Neuronal stem cell (in vitro differentiated cells): ENCODE measurements at regions not wholly inside any gene's neighbourhood (a gene's known extent, or its start where the extent isn't known, plus 50 kb on each side); places are given as distances from the start of the nearest gene placed in this dataset.

Experiments used
- DNase-seq: peaks from one replicate; pipeline ENCODE4 v3.0.0-alpha.2; 2013; ENCODE audit warnings: low spot score
- H2AFZ ChIP-seq: one replicate; pipeline ENCODE4 v1.6.1; 2013; ENCODE audit warnings: mild to moderate bottlenecking, low read length, inconsistent platforms
- H2AK5ac ChIP-seq: 2 replicates; pipeline ENCODE4 v1.6.1; 2013; ENCODE audit warnings: low read depth, mild to moderate bottlenecking, inconsistent platforms, low read length, moderate library complexity, mixed read lengths
- H2BK120ac ChIP-seq: 2 replicates; pipeline ENCODE4 v1.6.1; 2013; ENCODE audit warnings: low read depth, mild to moderate bottlenecking, inconsistent platforms, low read length, moderate library complexity, mixed read lengths
- H2BK12ac ChIP-seq: one replicate; pipeline ENCODE4 v1.6.1; 2013; ENCODE audit warnings: low read length, inconsistent platforms
- H2BK15ac ChIP-seq: 2 replicates; pipeline ENCODE4 v1.6.1; 2013; ENCODE audit warnings: mild to moderate bottlenecking, low read length, inconsistent platforms, mixed read lengths
- H2BK5ac ChIP-seq: one replicate; pipeline ENCODE4 v1.6.1; 2013; ENCODE audit warnings: inconsistent platforms, mild to moderate bottlenecking, low read length, moderate library complexity
- H3K14ac ChIP-seq: one replicate; pipeline ENCODE4 v1.6.1; 2013; ENCODE audit warnings: low read length, inconsistent platforms
- H3K18ac ChIP-seq: 2 replicates; pipeline ENCODE4 v1.6.1; 2013; ENCODE audit warnings: low read length, inconsistent platforms
- H3K23ac ChIP-seq: 2 replicates; pipeline ENCODE4 v1.6.1; 2013; ENCODE audit warnings: low read depth, mild to moderate bottlenecking, mixed read lengths, low read length, inconsistent platforms; ENCODE audit not compliant: poor library complexity
- H3K27ac ChIP-seq: replicated peaks from 3 replicates; pipeline ENCODE4 v1.5.1; 2013; ENCODE audit warnings: low read length, inconsistent platforms
- H3K27me3 ChIP-seq, 3 experiments: 2 replicates each; pipeline ENCODE4 v1.6.1; 2013; ENCODE audit warnings: low read length in 3 of 3, mild to moderate bottlenecking in 2 of 3, inconsistent platforms in 1 of 3, low read depth in 1 of 3, mixed read lengths in 1 of 3, moderate library complexity in 1 of 3; ENCODE audit not compliant: control insufficient read depth in 3 of 3, insufficient read depth in 3 of 3
- H3K36me3 ChIP-seq, 2 donors: replicated peaks in 1 of 2; 2 replicates each; pipeline ENCODE4 v1.6.1; 2013; ENCODE audit warnings: low read length in 2 of 2; ENCODE audit not compliant: control insufficient read depth in 2 of 2, insufficient read depth in 2 of 2
- H3K4ac ChIP-seq: 2 replicates; pipeline ENCODE4 v1.6.1; 2013; ENCODE audit warnings: inconsistent platforms, mild to moderate bottlenecking, low read length, moderate library complexity
- H3K4me1 ChIP-seq, 2 donors: 1 replicate in 1 of 2; 2 replicates in 1 of 2; pipeline ENCODE4 v1.6.1; 2013; ENCODE audit warnings: low read length in 2 of 2, low read depth in 1 of 2; ENCODE audit not compliant: control insufficient read depth in 2 of 2, insufficient read depth in 1 of 2
- H3K4me2 ChIP-seq: one replicate; pipeline ENCODE4 v1.6.1; 2013; ENCODE audit warnings: mild to moderate bottlenecking, low read length, inconsistent platforms; ENCODE audit not compliant: insufficient read depth, poor library complexity, severe bottlenecking
- H3K4me3 ChIP-seq, 2 donors: 2 replicates each; pipeline ENCODE4 v1.5.1; 2013; ENCODE audit warnings: low read length in 2 of 2, mild to moderate bottlenecking in 2 of 2, inconsistent platforms in 1 of 2, moderate library complexity in 1 of 2
- H3K79me1 ChIP-seq: one replicate; pipeline ENCODE4 v1.6.1; 2013; ENCODE audit warnings: low read depth, mild to moderate bottlenecking, inconsistent platforms, low read length, moderate library complexity
- H3K9ac ChIP-seq: one replicate; pipeline ENCODE4 v1.6.1; 2013; ENCODE audit warnings: mild to moderate bottlenecking, low read depth, low read length, inconsistent platforms; ENCODE audit not compliant: poor library complexity
- H3K9me3 ChIP-seq, 2 donors: replicated peaks in 1 of 2; 2 replicates each; pipeline versions ENCODE3 to v1.6.1; 2013; ENCODE audit warnings: low read length in 2 of 2, mild to moderate bottlenecking in 2 of 2, inconsistent platforms in 1 of 2, low read depth in 1 of 2, mixed read lengths in 1 of 2, moderate library complexity in 1 of 2; ENCODE audit not compliant: control insufficient read depth in 2 of 2, insufficient read depth in 1 of 2
- H4K8ac ChIP-seq: one replicate; pipeline ENCODE4 v1.6.1; 2013; ENCODE audit warnings: low read depth, mild to moderate bottlenecking, inconsistent platforms, low read length, moderate library complexity
- H4K91ac ChIP-seq: one replicate; pipeline ENCODE4 v1.6.1; 2013; ENCODE audit warnings: low read length, low read depth, mild to moderate bottlenecking, inconsistent platforms; ENCODE audit not compliant: poor library complexity
- WGBS, 2 donors: extraction: QIAGEN DNeasy Blood & Tissue Kit; methylation state at CpG; one replicate each; pipeline ENCODE4 v1.1.7; 2013; ENCODE audit warnings: missing lambda C conversion rate in 2 of 2, mixed read lengths in 1 of 2; ENCODE audit not compliant: insufficient read length in 2 of 2, insufficient replicate concordance in 1 of 2; ENCODE audit errors: extremely low coverage in 2 of 2; 5-methylcytosine and 5-hydroxymethylcytosine counted together

GRCh38 chr11:29012507-29012906 lies 904.3 kb downstream of the METTL15 start:
- no CpG with 5 or more reads among the region's 2 CpGs for WGBS, 2 donors
- no peaks in the 10 kb centered on the region for H3K4me1 ChIP-seq
- H3K4ac ChIP-seq: no peak overlapping the region
- H3K23ac ChIP-seq: no peak overlapping the region
- no peak overlapping the region for H4K91ac ChIP-seq
- no peaks in the 10 kb centered on the region for H3K36me3 ChIP-seq
- no peaks in the 10 kb centered on the region for H3K79me1 ChIP-seq
- no peaks in the 10 kb centered on the region for H3K9me3 ChIP-seq
- no peak overlapping the region for H3K27ac ChIP-seq
- H3K4me2 ChIP-seq: no peak overlapping the region
- H2BK120ac ChIP-seq: no peak overlapping the region
- H4K8ac ChIP-seq: no peak overlapping the region
- H2AFZ ChIP-seq: no peak overlapping the region
- no peak overlapping the region for H3K14ac ChIP-seq
- H3K18ac ChIP-seq: no peak overlapping the region
- H2BK5ac ChIP-seq: no peak overlapping the region
- H3K4me3 ChIP-seq: no peak overlapping the region
- H2AK5ac ChIP-seq: no peak overlapping the region
- no peak overlapping the region for H2BK15ac ChIP-seq
- no peak overlapping the region for H3K9ac ChIP-seq
- DNase-seq: no peak
- no peaks in the 10 kb centered on the region for H3K27me3 ChIP-seq
- no peak overlapping the region for H2BK12ac ChIP-seq

GRCh38 chr11:29009426-29009825 lies 901.2 kb downstream of the METTL15 start:
- H3K27ac ChIP-seq: no peak overlapping the region

GRCh38 chr11:29008481-29008880 lies 900.3 kb downstream of the METTL15 start:
- no peak overlapping the region for H3K4me3 ChIP-seq
- no peak overlapping the region for H3K18ac ChIP-seq
- no peak overlapping the region for H2BK12ac ChIP-seq
- H2BK15ac ChIP-seq: no peak overlapping the region
- no peaks in the 10 kb centered on the region for H3K27me3 ChIP-seq
- H3K4ac ChIP-seq: no peak overlapping the region
- H2BK120ac ChIP-seq: no peak overlapping the region
- no peak overlapping the region for H2AK5ac ChIP-seq
- H3K23ac ChIP-seq: no peak overlapping the region
- no peak overlapping the region for H4K8ac ChIP-seq
- no peak overlapping the region for H3K27ac ChIP-seq
- no peaks in the 10 kb centered on the region for H3K4me1 ChIP-seq
- H2AFZ ChIP-seq: no peak overlapping the region
- H3K4me2 ChIP-seq: no peak overlapping the region
- no peak for DNase-seq
- H3K36me3 ChIP-seq: no peaks in the 10 kb centered on the region
- no peak overlapping the region for H2BK5ac ChIP-seq
- H4K91ac ChIP-seq: no peak overlapping the region
- H3K9ac ChIP-seq: no peak overlapping the region
- no peaks in the 10 kb centered on the region for H3K79me1 ChIP-seq
- H3K9me3 ChIP-seq: no peaks in the 10 kb centered on the region
- H3K14ac ChIP-seq: no peak overlapping the region

More at GRCh38 chr11:29009426-29009825, 901.2 kb downstream of the METTL15 start:
- Histone ChIP-seq H3K4me3 (no peak overlapping the region), H2BK15ac (no peak overlapping the region), H3K9me3 (no peaks in the 10 kb centered on the region), H3K4me1 (no peaks in the 10 kb centered on the region), H3K4me2 (no peak overlapping the region), H3K18ac (no peak overlapping the region), H3K14ac (no peak overlapping the region), H4K91ac (no peak overlapping the region), H3K23ac (no peak overlapping the region), H2BK12ac (no peak overlapping the region), H3K9ac (no peak overlapping the region), H3K79me1 (no peaks in the 10 kb centered on the region), H2BK120ac (no peak overlapping the region), H3K36me3 (no peaks in the 10 kb centered on the region), H2AK5ac (no peak overlapping the region), H3K4ac (no peak overlapping the region), H3K27me3 (no peaks in the 10 kb centered on the region), H2BK5ac (no peak overlapping the region), H2AFZ (no peak overlapping the region), H4K8ac (no peak overlapping the region)
- no peak for DNase-seq

- Histone ChIP-seq H2BK5ac (no peak overlapping the region), H3K9ac (no peak overlapping the region), H2AFZ (no peak overlapping the region), H3K27me3 (no peaks in the 10 kb centered on the region), H3K4me1 (no peaks in the 10 kb centered on the region), H2BK15ac (no peak overlapping the region), H2BK12ac (no peak overlapping the region), H4K8ac (no peak overlapping the region), H2AK5ac (no peak overlapping the region), H3K4me2 (no peak overlapping the region), H3K14ac (no peak overlapping the region), H2BK120ac (no peak overlapping the region), H3K79me1 (no peaks in the 10 kb centered on the region), H3K18ac (no peak overlapping the region), H3K4ac (no peak overlapping the region), H3K9me3 (no peaks in the 10 kb centered on the region), H3K36me3 (no peaks in the 10 kb centered on the region), H3K4me3 (no peak overlapping the region), H3K27ac (no peak overlapping the region), H4K91ac (no peak overlapping the region), H3K23ac (no peak overlapping the region)
- no peak for DNase-seq
- WGBS, 2 donors: no CpG with 5 or more reads among the region's 3 CpGs
These were observed 898.5 kb downstream of the METTL15 start for GRCh38 chr11:29006668-29007067.
